ENCODE measurements at regions not wholly inside any gene's neighbourhood (a gene's known extent, or its start where the extent isn't known, plus 50 kb on each side); places are given as distances from the start of the nearest gene placed in this dataset.

GRCh38 chr2:176852667-176853066 is 359.9 kb upstream of the HNRNPA3 start:
- TF ChIP-seq POLR2AphosphoS5 (IDR thresholded peaks at IDR 0.05; ENCODE audit: low read depth, low read length) (no peak), POLR2A (IDR thresholded peaks at IDR 0.05; ENCODE audit: low read depth, low read length) (no peak)

Data from GM12891 (cell line).